H1 (cell line): ENCODE measurements at regions not wholly inside any gene's neighbourhood (a gene's known extent, or its start where the extent isn't known, plus 50 kb on each side); places are given as distances from the start of the nearest gene placed in this dataset.

ENCODE experiments used
- CTCF ChIA-PET: fragments of 300-600 bp; sonication (Branson Sonifier 250); formaldehyde crosslinking; loops from one replicate; lab custom pipeline; 2021; ENCODE audit not compliant: partially characterized antibody; lab: Charles Lee
- POLR2A ChIA-PET: fragments of 300-600 bp; sonication (Branson Sonifier 250); formaldehyde crosslinking; loops from one replicate; lab custom pipeline; 2021; ENCODE audit warnings: inconsistent platforms; ENCODE audit not compliant: partially characterized antibody; lab: Charles Lee
- DNase-seq, 2 experiments: peaks; one replicate each; pipeline versions ENCODE4 v3.0.0 to v3.0.0-alpha.2; 2010 to 2022; ENCODE audit warnings: low spot score in 2 of 2, low read depth in 1 of 2, mixed read lengths in 1 of 2
- FAIRE-seq: peaks from 2 replicates; lab custom pipeline; 2011; peaks lifted over from hg19 to GRCh38; lab: Jason Lieb, UNC
- H2AFZ ChIP-seq: 2 replicates; pipeline ENCODE4 v1.8.1; 2012; ENCODE audit warnings: low read length, inconsistent platforms
- H2AK5ac ChIP-seq: 2 replicates; pipeline ENCODE4 v1.6.1; 2013; ENCODE audit warnings: low read depth, low read length
- H2BK120ac ChIP-seq: replicated peaks from 2 replicates; pipeline ENCODE3; 2013; ENCODE audit warnings: low read depth, low read length, inconsistent platforms
- H2BK12ac ChIP-seq: 2 replicates; pipeline ENCODE4 v1.6.1; 2013; ENCODE audit warnings: low read depth, low read length
- H2BK15ac ChIP-seq: 2 replicates; pipeline ENCODE4 v1.6.1; 2013; ENCODE audit warnings: low read length
- H2BK20ac ChIP-seq: 2 replicates; pipeline ENCODE4 v1.6.1; 2013; ENCODE audit warnings: low read length
- H2BK5ac ChIP-seq: 2 replicates; pipeline ENCODE4 v1.6.1; 2013; ENCODE audit warnings: low read depth, low read length
- H3K14ac ChIP-seq: 2 replicates; pipeline ENCODE4 v1.6.1; 2013; ENCODE audit warnings: inconsistent platforms; ENCODE audit not compliant: insufficient read length
- H3K18ac ChIP-seq: 2 replicates; pipeline ENCODE4 v1.6.1; 2013; ENCODE audit warnings: low read length; ENCODE audit errors: extremely low read depth
- H3K23ac ChIP-seq: 2 replicates; pipeline ENCODE4 v1.6.1; 2013; ENCODE audit warnings: inconsistent platforms; ENCODE audit not compliant: insufficient read length
- H3K23me2 ChIP-seq: 2 replicates; pipeline ENCODE4 v1.6.1; 2013; ENCODE audit warnings: low read depth, low read length
- H3K27ac ChIP-seq: 2 replicates; pipeline ENCODE4 v1.6.1; 2011; ENCODE audit warnings: low read depth, low read length, inconsistent platforms
- H3K27me3 ChIP-seq, 4 experiments: replicated peaks in 1 of 4; 1 replicate in 1 of 4; 2 replicates in 3 of 4; pipeline versions ENCODE4 v1.6.1 to v1.8.1; 2011 to 2013; ENCODE audit warnings: low read length in 3 of 4, mild to moderate bottlenecking in 3 of 4, inconsistent platforms in 2 of 4, mixed read lengths in 2 of 4, moderate library complexity in 1 of 4; ENCODE audit not compliant: control insufficient read depth in 3 of 4, insufficient read depth in 3 of 4; ENCODE audit errors: extremely low read depth in 1 of 4
- H3K36me3 ChIP-seq, 4 experiments: 2 replicates each; pipeline versions ENCODE4 v1.6.1 to v1.8.1; 2011 to 2013; ENCODE audit warnings: mild to moderate bottlenecking in 4 of 4, low read length in 3 of 4, moderate library complexity in 2 of 4, control low read depth in 1 of 4, inconsistent platforms in 1 of 4; ENCODE audit not compliant: insufficient read depth in 4 of 4, control insufficient read depth in 2 of 4
- H3K4ac ChIP-seq: replicated peaks from 2 replicates; pipeline ENCODE3; 2013; ENCODE audit warnings: low read length, low read depth, mixed read lengths, inconsistent platforms; ENCODE audit not compliant: insufficient read length
- H3K4me1 ChIP-seq, 4 experiments: replicated peaks in 1 of 4; 1 replicate in 1 of 4; 2 replicates in 3 of 4; pipeline versions ENCODE4 v1.6.1 to v1.8.1; 2011 to 2013; ENCODE audit warnings: low read length in 3 of 4, inconsistent platforms in 2 of 4, mixed read lengths in 1 of 4; ENCODE audit not compliant: insufficient read depth in 4 of 4, control insufficient read depth in 3 of 4
- H3K4me2 ChIP-seq, 2 experiments: 2 replicates each; pipeline versions ENCODE4 v1.6.1 to v1.8.1; 2011 to 2013; ENCODE audit warnings: low read depth in 2 of 2, low read length in 2 of 2, control low read depth in 1 of 2, inconsistent platforms in 1 of 2, mild to moderate bottlenecking in 1 of 2; ENCODE audit not compliant: insufficient read depth in 1 of 2
- H3K4me3 ChIP-seq, 4 experiments: fragments of 200-600, 300-600 bp in 1 of 4; sonication (generic), shearing (Covaris generic), sonication (Bioruptor Twin) in 1 of 4; 2 replicates each; pipeline versions ENCODE4 v1.5.1 to v1.8.1; 2011 to 2016; ENCODE audit warnings: low read length in 4 of 4, low read depth in 3 of 4, control low read depth in 2 of 4, inconsistent platforms in 2 of 4, mild to moderate bottlenecking in 2 of 4, mixed read lengths in 1 of 4, moderate library complexity in 1 of 4; ENCODE audit not compliant: insufficient read depth in 2 of 4; ENCODE audit errors: extremely low read depth in 1 of 4
- H3K56ac ChIP-seq: replicated peaks from 2 replicates; pipeline ENCODE3; 2013; ENCODE audit warnings: low read depth, mild to moderate bottlenecking, mixed read lengths, low read length, inconsistent platforms; ENCODE audit not compliant: insufficient read length
- H3K79me1 ChIP-seq: 2 replicates; pipeline ENCODE4 v1.6.1; 2013; ENCODE audit warnings: low read depth, low read length, control low read depth
- H3K79me2 ChIP-seq, 2 experiments: 2 replicates each; pipeline versions ENCODE4 v1.6.1 to v1.8.1; 2012 to 2013; ENCODE audit warnings: low read length in 2 of 2, mild to moderate bottlenecking in 2 of 2, inconsistent platforms in 1 of 2; ENCODE audit not compliant: insufficient read depth in 2 of 2, control insufficient read depth in 1 of 2
- H3K9ac ChIP-seq, 4 experiments: replicated peaks in 1 of 4; 1 replicate in 1 of 4; 2 replicates in 3 of 4; pipeline versions ENCODE4 v1.6.1 to v1.8.1; 2011 to 2013; ENCODE audit warnings: low read depth in 3 of 4, low read length in 3 of 4, control low read depth in 2 of 4, mild to moderate bottlenecking in 2 of 4, moderate library complexity in 2 of 4, inconsistent platforms in 1 of 4; ENCODE audit errors: extremely low read depth in 1 of 4
- H3K9me3 ChIP-seq, 2 experiments: 2 replicates each; pipeline versions ENCODE4 v1.6.1 to v1.8.1; 2012 to 2013; ENCODE audit warnings: mild to moderate bottlenecking in 2 of 2, moderate library complexity in 2 of 2, control low read depth in 1 of 2, inconsistent platforms in 1 of 2, low read depth in 1 of 2, low read length in 1 of 2, mixed read lengths in 1 of 2; ENCODE audit not compliant: insufficient read depth in 2 of 2
- H4K20me1 ChIP-seq, 2 experiments: replicated peaks in 1 of 2; 2 replicates each; pipeline versions ENCODE3 to v1.8.1; 2011 to 2013; ENCODE audit warnings: inconsistent platforms in 2 of 2, low read length in 2 of 2, mild to moderate bottlenecking in 1 of 2; ENCODE audit not compliant: insufficient read depth in 2 of 2, control insufficient read depth in 1 of 2
- H4K5ac ChIP-seq: 2 replicates; pipeline ENCODE4 v1.6.1; 2013; ENCODE audit warnings: low read length, low read depth, mixed read lengths, inconsistent platforms; ENCODE audit not compliant: insufficient read length
- H4K8ac ChIP-seq: 2 replicates; pipeline ENCODE4 v1.8.0; 2013; ENCODE audit warnings: mild to moderate bottlenecking, moderate library complexity, low read length, inconsistent platforms; ENCODE audit not compliant: insufficient read depth; ENCODE audit errors: extremely low read depth
- H4K91ac ChIP-seq: replicated peaks from 2 replicates; pipeline ENCODE3; 2013; ENCODE audit warnings: low read length, mixed read lengths, inconsistent platforms; ENCODE audit not compliant: insufficient read length
- CBX5 ChIP-seq: fragments of 300-800, 300-1000 bp; sonication (generic); IDR thresholded peaks from 2 replicates; pipeline ENCODE4 v1.7.1; 2016; ENCODE audit warnings: antibody characterized with exemption, low read length, low read depth
- CTBP2 ChIP-seq: IDR thresholded peaks from 2 replicates; pipeline ENCODE4 v1.7.0; 2011; ENCODE audit warnings: borderline replicate concordance, mild to moderate bottlenecking, moderate library complexity, mixed read lengths, low read length; ENCODE audit not compliant: insufficient read depth, insufficient read length
- EZH2 ChIP-seq: fragments of 200-600 bp; sonication (generic); IDR thresholded peaks from 2 replicates; pipeline ENCODE4 v1.7.1; 2012; ENCODE audit warnings: low read depth, mild to moderate bottlenecking, moderate library complexity, low read length, inconsistent platforms; ENCODE audit not compliant: severe bottlenecking
- KDM1A ChIP-seq: fragments of 200-600, 300-600 bp; sonication (generic); IDR thresholded peaks from 2 replicates; pipeline ENCODE4 v1.7.1; 2016; ENCODE audit warnings: mild to moderate bottlenecking, low read length, borderline replicate concordance
- MAFK ChIP-seq: IDR thresholded peaks from 2 replicates; pipeline ENCODE4 v1.6.1; 2012; ENCODE audit warnings: low read depth, mild to moderate bottlenecking, improper control_type of control experiment, low read length
- POU5F1 ChIP-seq: IDR thresholded peaks from 2 replicates; pipeline ENCODE4 v1.6.1; 2011; ENCODE audit warnings: low read depth, mild to moderate bottlenecking, low read length, moderate library complexity
- RFX5 ChIP-seq: IDR thresholded peaks from 2 replicates; pipeline ENCODE4 v1.6.1; 2011; ENCODE audit warnings: low read depth, low read length, improper control_type of control experiment, borderline replicate concordance
- RXRA ChIP-seq: IDR thresholded peaks from 2 replicates; pipeline ENCODE4 v1.6.1; 2011; ENCODE audit warnings: low read depth, mild to moderate bottlenecking, low read length, moderate library complexity; ENCODE audit not compliant: insufficient read depth
- SP1 ChIP-seq: IDR thresholded peaks from 2 replicates; pipeline ENCODE4 v1.6.1; 2011; ENCODE audit warnings: low read depth, low read length
- WGBS, 2 experiments: shearing (Covaris generic) in 1 of 2; methylation state at CpG; one replicate each; pipeline versions ENCODE4 v1.1.6 to v1.1.7; 2013 to 2015; ENCODE audit warnings: low lambda C conversion rate in 2 of 2, mixed read lengths in 2 of 2, inconsistent platforms in 1 of 2, low coverage in 1 of 2, missing lambda C conversion rate in 1 of 2; ENCODE audit not compliant: insufficient replicate concordance in 2 of 2, insufficient coverage in 1 of 2, insufficient read length in 1 of 2; ENCODE audit errors: extremely low coverage in 1 of 2, missing lambda C conversion rate in 1 of 2; 5-methylcytosine and 5-hydroxymethylcytosine counted together
- TF ChIP-seq, protein P1 (sequence below): IDR thresholded peaks from 2 replicates; pipeline ENCODE4 v1.6.1; 2012; ENCODE audit warnings: low read length, inconsistent platforms

GRCh38 chr3:6095006-6095405 is 765.9 kb upstream of the GRM7 start:
- Histone ChIP-seq H3K4me1 (no peaks in the 10 kb centered on the region), H3K27ac (no peak overlapping the region), H3K9ac (no peak overlapping the region), H2BK5ac (no peak overlapping the region), H3K4me2 (no peak overlapping the region), H3K23ac (no peak overlapping the region), H3K14ac (no peak overlapping the region), H2BK15ac (no peak overlapping the region), H4K5ac (no peak overlapping the region), H3K27me3 (no peaks in the 10 kb centered on the region), H3K9me3 (no peaks in the 10 kb centered on the region), H2BK12ac (no peak overlapping the region), H3K23me2 (no peaks in the 10 kb centered on the region; the same call in 1 of the 2 replicates), H3K4me3 (no peak overlapping the region), H3K4ac (no peak overlapping the region), H4K20me1 (no peaks in the 10 kb centered on the region), H3K18ac (no peak overlapping the region), H3K56ac (no peak overlapping the region), H2AFZ (no peak overlapping the region), H4K91ac (no peak overlapping the region), H4K8ac (no peak overlapping the region), H2BK120ac (no peak overlapping the region), H2BK20ac (no peak overlapping the region), H2AK5ac (no peak overlapping the region), H3K79me2 (no peaks in the 10 kb centered on the region), H3K36me3 (no peaks in the 10 kb centered on the region), H3K79me1 (no peaks in the 10 kb centered on the region)
- ChIA-PET CTCF (interaction anchor here (0.6 kb wide), 1 partner anchor 557 kb away, joined by 3 read pairs; no protein-coding TSS in a partner anchor), POLR2A (no interaction called here)
- DNase-seq (no peak), FAIRE-seq (no peak)
- WGBS, 2 experiments, result 88% methylated on average over 1 of the region's 1 CpG; no CpG with 5 or more reads in 1 of the 2 experiments
- no peak for TF ChIP-seq CBX5
- TF ChIP-seq CTBP2, result no peak
- no peak for TF ChIP-seq EZH2
- no peak for TF ChIP-seq MAFK
- TF ChIP-seq KDM1A, result no peak
- TF ChIP-seq, protein P1, sequence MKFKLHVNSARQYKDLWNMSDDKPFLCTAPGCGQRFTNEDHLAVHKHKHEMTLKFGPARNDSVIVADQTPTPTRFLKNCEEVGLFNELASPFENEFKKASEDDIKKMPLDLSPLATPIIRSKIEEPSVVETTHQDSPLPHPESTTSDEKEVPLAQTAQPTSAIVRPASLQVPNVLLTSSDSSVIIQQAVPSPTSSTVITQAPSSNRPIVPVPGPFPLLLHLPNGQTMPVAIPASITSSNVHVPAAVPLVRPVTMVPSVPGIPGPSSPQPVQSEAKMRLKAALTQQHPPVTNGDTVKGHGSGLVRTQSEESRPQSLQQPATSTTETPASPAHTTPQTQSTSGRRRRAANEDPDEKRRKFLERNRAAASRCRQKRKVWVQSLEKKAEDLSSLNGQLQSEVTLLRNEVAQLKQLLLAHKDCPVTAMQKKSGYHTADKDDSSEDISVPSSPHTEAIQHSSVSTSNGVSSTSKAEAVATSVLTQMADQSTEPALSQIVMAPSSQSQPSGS, result no peak
- TF ChIP-seq POU5F1, result no peak
- TF ChIP-seq RFX5, result no peak
- TF ChIP-seq RXRA, result no peak
- TF ChIP-seq SP1, result no peak
